ENCODE measurements at regions not wholly inside any gene's neighbourhood (a gene's known extent, or its start where the extent isn't known, plus 50 kb on each side); places are given as distances from the start of the nearest gene placed in this dataset.

DNA sequence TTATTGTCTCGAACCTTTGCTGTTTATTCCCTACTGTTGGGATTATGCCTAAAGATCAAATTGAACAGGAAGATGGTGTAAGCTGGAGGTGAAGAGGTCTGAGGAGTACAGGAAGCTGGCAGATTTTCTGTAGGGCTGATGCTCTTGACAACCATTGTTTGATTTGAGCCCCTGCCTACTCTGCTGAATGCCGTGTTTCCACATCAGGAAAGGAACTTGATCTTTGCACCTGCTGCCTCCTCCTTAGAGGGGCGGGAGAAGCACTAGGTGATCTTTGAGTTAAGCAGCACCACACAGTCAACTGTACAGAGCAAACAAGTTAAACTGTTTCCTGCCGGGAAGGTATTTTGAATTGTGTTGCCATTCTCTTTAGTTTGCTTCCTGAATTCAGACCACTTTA, 364.6 kb upstream of the EPHA6 start:
- TF ChIP-seq, protein P1, sequence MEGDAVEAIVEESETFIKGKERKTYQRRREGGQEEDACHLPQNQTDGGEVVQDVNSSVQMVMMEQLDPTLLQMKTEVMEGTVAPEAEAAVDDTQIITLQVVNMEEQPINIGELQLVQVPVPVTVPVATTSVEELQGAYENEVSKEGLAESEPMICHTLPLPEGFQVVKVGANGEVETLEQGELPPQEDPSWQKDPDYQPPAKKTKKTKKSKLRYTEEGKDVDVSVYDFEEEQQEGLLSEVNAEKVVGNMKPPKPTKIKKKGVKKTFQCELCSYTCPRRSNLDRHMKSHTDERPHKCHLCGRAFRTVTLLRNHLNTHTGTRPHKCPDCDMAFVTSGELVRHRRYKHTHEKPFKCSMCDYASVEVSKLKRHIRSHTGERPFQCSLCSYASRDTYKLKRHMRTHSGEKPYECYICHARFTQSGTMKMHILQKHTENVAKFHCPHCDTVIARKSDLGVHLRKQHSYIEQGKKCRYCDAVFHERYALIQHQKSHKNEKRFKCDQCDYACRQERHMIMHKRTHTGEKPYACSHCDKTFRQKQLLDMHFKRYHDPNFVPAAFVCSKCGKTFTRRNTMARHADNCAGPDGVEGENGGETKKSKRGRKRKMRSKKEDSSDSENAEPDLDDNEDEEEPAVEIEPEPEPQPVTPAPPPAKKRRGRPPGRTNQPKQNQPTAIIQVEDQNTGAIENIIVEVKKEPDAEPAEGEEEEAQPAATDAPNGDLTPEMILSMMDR (IDR thresholded peaks at IDR 0.05), result no peak

DNA sequence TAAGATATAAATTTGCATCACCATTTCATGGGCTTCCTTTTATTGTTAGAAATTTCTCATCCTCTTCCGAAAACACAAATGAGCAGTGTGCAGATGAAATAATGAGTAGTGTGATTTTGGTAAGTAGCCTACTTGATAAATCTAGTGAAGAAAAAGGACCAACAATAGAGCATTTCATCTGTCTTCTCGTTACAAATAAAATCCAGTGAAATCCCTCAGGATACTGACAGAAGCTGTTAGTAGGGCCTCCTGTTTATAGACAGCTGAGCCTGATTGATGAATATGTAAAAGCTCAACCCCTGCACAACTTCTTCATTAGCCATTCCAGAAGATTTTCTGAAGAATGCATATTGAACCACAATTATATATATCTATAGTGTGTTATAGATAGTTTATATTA, 363.7 kb upstream of the EPHA6 start:
- TF ChIP-seq, protein P1 (IDR thresholded peaks at IDR 0.05), result no peak

DNA sequence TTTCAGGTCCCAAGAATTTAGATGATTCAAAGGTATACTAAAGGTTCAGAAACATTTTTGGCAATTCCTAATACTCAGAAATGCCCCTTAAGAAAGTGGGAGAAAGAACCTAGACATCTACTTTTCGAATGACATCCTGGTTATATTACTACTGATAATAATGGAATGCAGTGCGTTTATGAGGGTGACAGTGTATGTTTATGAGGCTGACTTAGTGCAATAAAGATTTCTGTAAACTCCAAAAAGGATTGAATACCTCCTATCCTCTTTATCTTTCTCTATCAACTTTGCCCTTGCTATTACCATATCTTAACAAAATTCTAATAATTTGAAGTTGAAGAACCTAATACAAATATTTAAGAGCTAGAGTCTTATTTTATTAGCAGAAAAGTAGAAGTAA, 348.9 kb upstream of the EPHA6 start:
- TF ChIP-seq, protein P1 (IDR thresholded peaks at IDR 0.05), result no peak

DNA sequence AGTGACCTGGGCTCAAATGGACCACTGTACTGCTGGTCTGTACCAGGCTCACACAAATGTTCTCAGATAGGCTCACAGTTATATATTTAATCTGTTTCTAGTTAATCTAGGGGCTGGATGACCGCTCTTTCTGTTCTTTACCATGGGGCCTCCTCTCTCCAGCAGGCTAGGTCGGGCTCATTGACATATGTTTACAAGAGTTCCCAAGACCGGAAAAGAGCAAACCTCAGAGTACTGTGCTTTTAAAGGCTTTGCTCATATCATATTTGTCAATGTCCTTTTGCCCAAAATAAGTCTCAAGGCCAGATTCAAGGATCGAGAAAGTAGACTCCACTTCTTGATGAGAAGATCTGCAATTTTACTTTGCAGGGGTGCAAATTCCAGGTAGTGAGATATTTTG, 348.0 kb upstream of the EPHA6 start:
- TF ChIP-seq, protein P1 (IDR thresholded peaks at IDR 0.05), result no peak

DNA sequence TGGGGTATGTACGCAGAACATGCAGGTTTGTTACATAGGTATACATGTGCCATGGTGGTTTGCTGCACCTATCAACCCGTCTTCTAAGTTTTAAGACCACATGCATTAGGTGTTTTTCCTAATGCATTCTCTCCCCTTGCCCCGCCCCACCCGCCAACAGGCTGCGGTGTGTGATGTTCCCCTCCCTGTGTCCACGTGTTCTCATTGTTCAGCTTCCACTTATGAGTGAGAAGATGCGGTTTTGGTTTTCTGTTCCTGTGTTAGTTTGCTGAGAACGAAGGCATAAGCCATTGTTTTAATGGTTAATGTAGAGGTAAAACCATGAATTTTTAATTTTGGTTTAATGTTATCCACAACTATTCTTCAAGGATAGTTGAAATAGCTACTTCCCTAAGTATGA, 346.8 kb upstream of the EPHA6 start:
- TF ChIP-seq, protein P1 (IDR thresholded peaks at IDR 0.05), result no peak

DNA sequence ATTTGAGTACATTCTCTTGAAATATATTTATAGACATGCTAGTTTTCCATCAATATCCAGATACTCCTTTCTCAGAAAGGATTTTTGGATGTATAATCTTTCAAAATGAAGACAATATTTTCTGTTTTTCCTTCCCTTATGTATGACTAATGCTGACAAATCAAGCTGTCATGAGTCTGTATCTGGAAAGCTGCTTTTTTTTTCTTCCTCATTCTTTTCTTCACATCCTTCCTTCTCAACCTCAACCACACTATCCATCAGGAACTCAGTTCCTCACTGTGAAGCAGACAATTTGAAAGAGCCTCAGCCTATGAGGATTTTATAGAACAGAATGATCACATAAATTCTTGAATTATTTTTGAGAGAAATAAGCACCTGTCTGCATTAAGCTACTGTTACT, 335.9 kb upstream of the EPHA6 start:
- TF ChIP-seq, protein P1 (IDR thresholded peaks at IDR 0.05), result no peak

DNA sequence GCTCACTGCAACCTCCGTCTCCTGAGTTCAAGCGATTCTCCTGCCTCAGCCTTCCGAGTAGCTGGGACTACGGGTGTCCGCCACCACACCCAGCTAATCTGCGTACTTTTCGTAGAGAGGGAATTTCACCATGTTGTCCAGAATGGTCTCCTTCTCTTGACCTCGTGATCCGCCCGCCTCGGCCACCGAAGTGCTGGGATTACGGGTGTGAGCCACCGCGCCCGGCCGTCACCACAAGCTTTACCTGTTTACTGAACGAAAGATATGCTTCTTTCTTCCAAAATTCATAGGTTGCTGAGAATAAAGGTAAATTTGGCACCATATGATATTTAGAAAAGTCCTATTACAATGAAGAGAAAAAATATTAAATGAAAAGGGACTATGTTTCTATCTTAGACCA, 333.5 kb upstream of the EPHA6 start:
- TF ChIP-seq, protein P1 (IDR thresholded peaks at IDR 0.05), result no peak

DNA sequence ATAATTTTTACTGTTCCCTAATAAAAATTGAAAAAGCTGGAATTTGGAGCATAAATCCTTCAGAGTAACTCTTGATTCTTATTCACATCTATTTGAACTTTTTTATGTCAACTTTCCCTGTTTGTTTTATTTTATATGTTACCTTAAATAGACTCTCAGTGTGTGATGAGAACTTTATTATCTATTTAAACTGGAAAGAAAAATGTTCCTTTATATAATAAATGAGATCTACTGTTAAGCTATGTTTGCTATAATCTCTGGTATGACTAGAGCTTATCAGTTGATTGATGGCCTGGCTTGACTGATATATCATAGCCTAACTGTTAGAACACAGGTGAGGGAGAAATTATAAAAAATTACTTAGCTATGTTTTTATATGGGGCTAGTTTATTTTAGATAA, 330.6 kb upstream of the EPHA6 start:
- TF ChIP-seq, protein P1 (IDR thresholded peaks at IDR 0.05), result no peak

Measured in LNCAP (cell line).